Loucy (cell line): ENCODE measurements at regions not wholly inside any gene's neighbourhood (a gene's known extent, or its start where the extent isn't known, plus 50 kb on each side); places are given as distances from the start of the nearest gene placed in this dataset.

Experiments
- H2AFZ ChIP-seq: fragments of 200-600 bp; sonication (generic); 2 replicates; pipeline ENCODE4 v1.6.0; 2016; ENCODE audit warnings: antibody characterized with exemption, mild to moderate bottlenecking, low read length, moderate library complexity
- H3F3A ChIP-seq: fragments of 200-600 bp; 2 replicates; pipeline ENCODE4 v1.6.0; 2016; ENCODE audit warnings: antibody characterized with exemption, low read depth, mild to moderate bottlenecking
- H3K27me3 ChIP-seq: fragments of 200-600 bp; sonication (generic); 2 replicates; pipeline ENCODE4 v1.6.1; 2014; ENCODE audit warnings: low read length, mild to moderate bottlenecking; ENCODE audit not compliant: insufficient read depth, poor library complexity, severe bottlenecking
- H3K36me3 ChIP-seq: fragments of 200-600 bp; sonication (generic); 2 replicates; pipeline ENCODE4 v1.6.1; 2016; ENCODE audit warnings: low read length; ENCODE audit not compliant: insufficient read depth
- H3K4me1 ChIP-seq: fragments of 200-600 bp; sonication (generic); 2 replicates; pipeline ENCODE4 v1.5.1; 2014; ENCODE audit warnings: low read length, mild to moderate bottlenecking; ENCODE audit not compliant: insufficient read depth, poor library complexity, severe bottlenecking
- H3K4me2 ChIP-seq: fragments of 200-600 bp; sonication (generic); 2 replicates; pipeline ENCODE4 v1.6.0; 2014; ENCODE audit warnings: antibody characterized with exemption, low read length, low read depth, mild to moderate bottlenecking; ENCODE audit not compliant: poor library complexity, severe bottlenecking
- H3K4me3 ChIP-seq: fragments of 200-600 bp; sonication (generic); 2 replicates; pipeline ENCODE4 v1.5.1; 2014; ENCODE audit warnings: low read length, mild to moderate bottlenecking, mixed read lengths; ENCODE audit not compliant: poor library complexity, severe bottlenecking
- H3K79me2 ChIP-seq: fragments of 200-600 bp; sonication (generic); 2 replicates; pipeline ENCODE4 v1.6.1; 2014; ENCODE audit warnings: low read length; ENCODE audit not compliant: insufficient read depth
- H3K9ac ChIP-seq: fragments of 200-600 bp; sonication (generic); 2 replicates; pipeline ENCODE4 v1.6.0; 2014; ENCODE audit warnings: mild to moderate bottlenecking, low read depth, low read length, moderate library complexity; ENCODE audit not compliant: poor library complexity, severe bottlenecking
- H3K9me2 ChIP-seq: fragments of 200-600 bp; sonication (generic); replicated peaks from 2 replicates; pipeline ENCODE4 v1.6.1; 2016; ENCODE audit warnings: low read depth, low read length, mixed read lengths
- H3K9me3 ChIP-seq: fragments of 200-600 bp; sonication (generic); 2 replicates; pipeline ENCODE4 v1.6.1; 2014; ENCODE audit warnings: mild to moderate bottlenecking, antibody characterized with exemption, low read length, low read depth; ENCODE audit not compliant: insufficient read depth
- H4K20me1 ChIP-seq: fragments of 200-600 bp; sonication (generic); 2 replicates; pipeline ENCODE4 v1.6.0; 2014; ENCODE audit warnings: antibody characterized with exemption, low read length, mild to moderate bottlenecking; ENCODE audit not compliant: insufficient read depth, poor library complexity, severe bottlenecking
- CTCF ChIP-seq: fragments of 200-600 bp; sonication (generic); conservative IDR thresholded peaks from 2 replicates; pipeline ENCODE4 v1.5.1; 2014; ENCODE audit warnings: mild to moderate bottlenecking, antibody characterized with exemption, low read length
- EZH2phosphoT487 ChIP-seq: fragments of 200-600 bp; IDR thresholded peaks from 2 replicates; pipeline ENCODE4 v1.6.1; 2018; ENCODE audit warnings: antibody characterized with exemption, mild to moderate bottlenecking, moderate library complexity, borderline replicate concordance

- Histone ChIP-seq H3K4me1 (no peaks in the 10 kb centered on the region), H4K20me1 (no peaks in the 10 kb centered on the region), H3K4me3 (no peak overlapping the region), H3K9me2 (no peaks in the 10 kb centered on the region), H3K36me3 (no peaks in the 10 kb centered on the region), H3K27me3 (no peaks in the 10 kb centered on the region), H2AFZ (no peak overlapping the region), H3K4me2 (no peak overlapping the region), H3K9ac (no peak overlapping the region), H3K9me3 (no peaks in the 10 kb centered on the region), H3F3A (no peaks in the 10 kb centered on the region), H3K79me2 (no peaks in the 10 kb centered on the region)
- TF ChIP-seq CTCF = no peak
- no peak for TF ChIP-seq EZH2phosphoT487
Observed at GRCh38 chr11:112826788-112827187, 134.4 kb upstream of the NCAM1 start.

DNA sequence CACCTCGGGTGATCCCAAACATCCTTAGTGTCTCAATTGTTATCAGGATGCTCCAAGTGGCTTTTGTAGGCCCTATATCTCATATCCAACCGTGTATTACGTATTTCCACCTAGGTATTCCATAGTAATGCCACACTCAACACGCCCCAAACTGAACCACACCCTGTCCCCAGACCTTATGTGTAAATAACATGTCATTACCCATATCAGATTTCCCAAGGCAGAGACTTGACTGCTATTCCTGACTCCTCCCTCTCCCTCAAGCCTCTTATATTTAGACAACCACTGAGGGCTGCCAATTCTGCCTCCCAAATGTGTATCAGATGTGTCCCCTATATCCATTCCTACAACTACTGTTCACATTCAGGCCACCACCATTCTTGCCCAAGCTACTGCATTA lies 132.8 kb upstream of the NCAM1 start:
- Histone ChIP-seq H3K4me2 (no peak overlapping the region), H3F3A (no peaks in the 10 kb centered on the region), H4K20me1 (no peaks in the 10 kb centered on the region), H3K4me3 (no peak overlapping the region), H3K36me3 (no peaks in the 10 kb centered on the region), H3K79me2 (no peaks in the 10 kb centered on the region), H3K9me2 (no peaks in the 10 kb centered on the region), H3K4me1 (no peaks in the 10 kb centered on the region), H2AFZ (no peak overlapping the region), H3K9me3 (no peaks in the 10 kb centered on the region), H3K27me3 (no peaks in the 10 kb centered on the region), H3K9ac (no peak overlapping the region)
- TF ChIP-seq CTCF (no peak), EZH2phosphoT487 (no peak)

DNA sequence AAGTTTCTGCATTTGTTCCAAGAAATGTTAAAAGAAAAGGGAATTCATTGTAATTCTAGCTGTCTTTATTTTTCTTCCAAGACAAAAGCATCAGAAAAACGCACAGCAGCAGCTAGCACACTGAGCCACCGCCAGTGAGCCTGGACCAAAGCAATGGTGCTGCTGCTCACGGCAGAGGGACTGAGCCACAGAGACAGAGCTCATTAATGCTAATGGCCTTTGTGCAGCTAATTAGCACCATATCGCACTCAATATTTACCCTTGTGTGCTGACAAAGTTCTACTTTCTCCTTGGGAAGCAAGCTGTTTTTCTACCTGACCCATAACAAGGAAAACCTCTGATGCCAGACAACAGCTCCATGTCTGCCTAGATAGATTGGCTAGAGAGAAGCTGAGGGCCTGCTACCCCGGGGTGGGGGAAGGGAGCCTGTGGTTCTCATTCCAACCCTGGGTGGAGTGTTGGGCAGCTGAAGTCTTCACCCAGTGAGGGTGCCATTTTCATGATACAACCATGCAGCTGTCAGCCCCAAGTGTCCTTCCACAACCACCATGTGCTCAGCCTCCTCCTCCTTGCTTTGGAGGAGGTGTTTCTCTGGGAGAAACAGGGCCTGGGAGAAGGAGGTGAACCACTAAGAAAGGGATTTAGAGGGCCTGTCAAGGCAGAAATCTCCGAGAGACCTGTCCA lies 131.1 kb upstream of the NCAM1 start:
- TF ChIP-seq CTCF = no peak
- TF ChIP-seq EZH2phosphoT487 = no peak
- H3K4me3 ChIP-seq = no peak overlapping the region
- H3K36me3 ChIP-seq = no peaks in the 10 kb centered on the region
- H3K9me2 ChIP-seq = no peaks in the 10 kb centered on the region
- no peaks in the 10 kb centered on the region for H3K9me3 ChIP-seq
- no peaks in the 10 kb centered on the region for H3K79me2 ChIP-seq
- no peaks in the 10 kb centered on the region for H3F3A ChIP-seq
- no peaks in the 10 kb centered on the region for H3K4me1 ChIP-seq
- no peak overlapping the region for H2AFZ ChIP-seq
- no peaks in the 10 kb centered on the region for H4K20me1 ChIP-seq
- H3K9ac ChIP-seq = no peak overlapping the region
- H3K27me3 ChIP-seq = no peaks in the 10 kb centered on the region
- no peak overlapping the region for H3K4me2 ChIP-seq
